GM03348 (cell line): ENCODE measurements at regions not wholly inside any gene's neighbourhood (a gene's known extent, or its start where the extent isn't known, plus 50 kb on each side); places are given as distances from the start of the nearest gene placed in this dataset.
A peak's percentile ranks its signal among the peaks of the same experiment; 100 is the strongest.
"Not testable (repeated sequence)": the region's sequence is repeated elsewhere in the genome, so short reads cannot be mapped to it uniquely, and the experiment has no call there.

Source experiments
- DNase-seq: peaks from one replicate; pipeline ENCODE4 v3.0.0; 2012; ENCODE audit warnings: low spot score

- DNase-seq = no peak
Observed at GRCh38 chr4:149986917-149987316, 91.3 kb upstream of the DCLK2 start.

DNA sequence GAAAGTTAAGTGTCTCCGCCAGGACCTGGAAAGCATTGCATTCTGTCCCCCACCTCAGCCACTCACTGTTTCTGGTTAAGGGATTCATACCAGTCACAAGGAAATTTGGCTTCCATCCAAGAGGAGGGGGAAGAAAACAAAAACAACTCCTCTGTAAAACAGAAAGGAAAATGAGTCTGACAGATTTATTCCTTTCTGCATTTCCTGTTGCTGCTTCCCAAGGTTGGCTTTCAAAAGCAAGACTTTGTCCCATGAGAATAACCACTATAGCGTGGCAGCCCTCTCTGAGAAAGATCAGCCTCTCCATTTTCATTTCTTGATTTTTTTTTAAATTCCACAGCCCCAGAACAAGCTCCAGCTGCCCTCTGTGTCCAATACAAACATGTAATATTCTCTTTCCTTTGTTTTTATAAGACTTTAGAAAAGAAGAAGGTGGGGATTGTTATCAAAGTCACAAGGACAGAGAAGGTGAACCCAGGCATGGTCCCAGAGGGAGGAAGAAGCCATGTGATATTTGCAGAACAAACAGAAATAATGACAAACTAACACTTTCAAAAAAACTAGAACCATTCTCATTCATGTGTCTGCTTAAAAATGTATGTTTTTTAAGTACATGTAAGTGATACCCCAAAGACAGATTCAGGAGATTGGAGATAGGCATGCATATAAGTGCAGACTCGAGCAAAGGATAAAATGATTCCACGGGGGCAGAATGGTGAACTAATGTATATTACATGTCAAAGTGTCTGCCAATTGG is 90.7 kb upstream of the DCLK2 start:
- no peak for DNase-seq

DNA sequence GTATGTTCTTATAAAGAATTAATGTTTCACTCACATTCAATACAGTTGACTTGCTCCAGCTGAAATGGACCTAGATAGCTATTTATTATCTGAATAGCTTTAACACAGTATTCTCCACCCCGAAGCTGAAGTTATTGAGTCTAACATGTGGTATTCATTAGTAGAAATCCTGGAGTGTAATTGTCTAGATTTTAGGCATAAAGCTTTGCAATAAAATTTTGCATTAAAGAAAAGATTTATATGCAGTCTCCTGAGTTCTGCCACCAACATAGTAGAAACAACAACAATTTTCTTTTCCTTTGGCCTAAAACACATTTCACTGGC is 90.2 kb upstream of the DCLK2 start:
- DNase-seq = peak; percentile 18

- DNase-seq = no peak
Observed at GRCh38 chr4:149993030-149993429, 85.2 kb upstream of the DCLK2 start.

DNA sequence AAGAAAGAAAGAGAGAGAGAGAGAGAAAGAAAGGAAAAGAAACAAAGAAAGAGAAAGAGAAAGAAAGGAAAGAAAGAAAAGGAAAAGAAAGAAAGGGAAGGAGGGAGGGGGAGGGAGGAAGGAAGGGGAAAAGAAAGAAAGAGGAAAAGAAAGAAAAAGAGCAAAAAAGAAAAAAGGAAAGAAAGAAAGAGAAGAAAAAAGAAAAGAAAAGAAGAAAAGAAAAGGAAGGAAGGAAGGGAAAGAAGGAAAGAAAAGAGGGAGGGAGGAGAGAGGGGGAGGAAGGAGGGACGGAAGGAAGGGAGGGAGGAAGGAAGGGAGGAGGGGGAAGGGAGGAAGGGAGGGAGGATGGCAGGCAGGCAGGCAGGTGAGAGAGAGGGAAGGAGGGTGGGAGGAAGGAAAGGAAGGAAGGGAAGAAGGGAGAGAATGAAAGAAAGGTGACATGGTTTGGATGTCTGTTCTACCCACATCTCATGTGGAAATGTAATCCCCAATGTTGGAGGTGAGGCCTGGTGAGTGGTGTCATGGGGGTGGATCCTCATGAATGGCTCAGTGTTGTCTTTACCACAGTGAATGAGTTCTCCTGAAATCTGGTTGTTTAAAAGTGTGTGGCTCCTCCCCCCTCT is 83.0 kb upstream of the DCLK2 start:
- DNase-seq = no peak

DNA sequence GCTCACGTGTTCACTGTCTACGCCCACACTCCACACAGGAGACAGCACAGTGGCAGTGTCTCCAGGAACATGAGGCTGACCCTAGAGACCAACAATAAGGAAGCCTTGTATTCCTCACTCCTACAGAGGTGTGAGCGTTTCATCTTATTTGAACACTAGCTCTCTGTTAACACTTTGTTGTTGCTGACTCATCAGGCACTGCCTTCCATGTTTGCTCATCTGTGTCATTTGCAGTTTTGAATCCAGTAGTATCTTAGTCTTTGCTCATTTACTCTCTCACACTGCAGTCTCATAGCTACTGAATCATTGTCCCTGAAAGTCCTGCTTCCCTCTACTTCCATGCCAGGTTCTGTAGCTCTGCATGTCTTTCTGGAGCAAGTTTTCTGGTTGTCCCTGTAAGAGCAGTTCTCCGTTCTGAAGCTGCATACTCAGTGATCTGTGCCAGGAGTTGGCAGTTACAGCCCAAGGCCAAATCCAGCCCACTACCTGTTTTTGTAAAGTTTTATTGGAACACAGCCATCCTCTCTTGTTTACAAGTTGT is 80.3 kb upstream of the DCLK2 start:
- peak; percentile 30 for DNase-seq

DNA sequence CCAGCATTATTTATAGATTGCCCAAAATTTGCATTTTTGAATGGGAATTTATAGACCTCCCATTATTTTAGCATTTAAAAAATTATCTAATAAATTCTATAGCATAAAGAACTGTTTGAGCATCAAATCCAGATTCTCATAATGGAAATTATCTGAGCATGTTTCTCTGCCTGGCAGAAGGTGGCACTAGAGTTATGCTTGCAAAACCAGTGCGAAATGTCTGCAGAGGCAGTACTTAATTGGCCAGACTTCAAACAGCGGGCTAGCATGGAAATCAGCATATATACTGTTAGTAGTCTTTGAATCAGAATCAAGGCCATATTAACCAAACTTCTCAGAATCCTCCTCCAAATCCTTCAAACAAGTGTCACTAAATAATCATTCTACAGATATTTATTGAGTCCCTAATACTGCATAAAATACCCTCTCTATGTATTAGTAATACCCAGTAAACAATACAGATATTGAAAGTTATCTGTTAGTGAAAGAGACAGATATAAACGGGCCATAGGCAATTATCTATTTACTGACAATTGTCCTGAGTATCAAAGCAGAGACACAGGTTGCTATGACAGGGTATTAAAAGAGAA is 78.7 kb upstream of the DCLK2 start:
- DNase-seq = peak; percentile 69

- no peak for DNase-seq
Observed at GRCh38 chr4:150001815-150002214, 76.4 kb upstream of the DCLK2 start.

DNA sequence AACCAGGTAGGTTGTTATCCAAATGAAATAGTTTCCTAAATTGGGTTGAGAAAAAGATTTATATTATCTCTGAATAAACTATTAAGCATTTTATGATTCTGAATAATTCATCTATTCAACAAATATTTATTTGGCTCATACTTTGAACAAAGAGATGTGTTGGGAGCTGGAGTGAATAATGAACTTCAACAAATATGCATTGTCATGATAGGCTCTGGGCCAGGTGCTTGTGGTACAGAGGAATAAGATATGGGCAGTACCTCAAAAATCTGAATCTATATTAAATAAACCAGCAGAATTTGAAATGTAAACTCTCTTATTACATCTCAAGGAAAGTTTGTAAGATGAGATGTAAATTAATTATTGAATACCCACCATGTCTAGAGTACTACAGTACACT is 75.7 kb upstream of the DCLK2 start:
- no peak for DNase-seq

DNA sequence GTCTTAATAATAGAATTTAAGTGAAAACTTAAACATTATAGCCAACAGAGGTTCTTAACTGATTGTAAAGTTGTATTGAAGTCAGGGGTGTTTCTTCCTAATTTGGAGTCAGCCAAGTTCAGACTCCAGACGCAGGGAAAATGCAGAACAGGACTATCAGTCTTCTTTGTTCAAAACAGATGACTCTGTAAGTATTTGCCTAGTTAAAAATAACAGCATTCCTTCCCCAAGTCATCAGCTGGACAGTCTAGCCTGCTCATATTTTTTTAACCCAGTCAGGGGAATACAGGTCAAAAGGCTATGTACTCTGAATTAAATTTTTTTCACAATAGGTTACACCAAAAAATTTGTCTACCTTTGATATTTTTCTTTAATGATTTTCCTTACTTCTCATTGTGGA is 73.8 kb upstream of the DCLK2 start:
- DNase-seq = peak; percentile 54

DNA sequence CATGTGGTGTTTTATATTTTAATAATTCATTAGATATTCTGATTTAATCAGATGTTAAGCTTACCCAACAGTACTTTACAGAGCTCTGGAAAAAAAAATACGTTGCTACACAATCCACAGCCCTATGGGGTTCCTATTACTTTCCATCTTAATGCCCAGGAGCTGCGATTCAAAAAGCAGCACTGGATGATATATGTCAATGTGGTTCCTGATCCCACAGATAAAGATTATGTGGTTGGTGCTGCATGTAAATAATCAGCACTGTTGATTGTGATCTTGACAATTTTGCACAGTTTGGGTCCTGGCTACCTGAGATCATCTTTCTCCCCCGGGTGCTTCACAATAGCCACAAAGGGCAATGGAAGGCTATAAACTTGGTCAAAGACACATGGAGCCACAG is 72.7 kb upstream of the DCLK2 start:
- DNase-seq = no peak

GRCh38 chr4:150006197-150006596 is 72.0 kb upstream of the DCLK2 start:
- peak; percentile 32 for DNase-seq

DNA sequence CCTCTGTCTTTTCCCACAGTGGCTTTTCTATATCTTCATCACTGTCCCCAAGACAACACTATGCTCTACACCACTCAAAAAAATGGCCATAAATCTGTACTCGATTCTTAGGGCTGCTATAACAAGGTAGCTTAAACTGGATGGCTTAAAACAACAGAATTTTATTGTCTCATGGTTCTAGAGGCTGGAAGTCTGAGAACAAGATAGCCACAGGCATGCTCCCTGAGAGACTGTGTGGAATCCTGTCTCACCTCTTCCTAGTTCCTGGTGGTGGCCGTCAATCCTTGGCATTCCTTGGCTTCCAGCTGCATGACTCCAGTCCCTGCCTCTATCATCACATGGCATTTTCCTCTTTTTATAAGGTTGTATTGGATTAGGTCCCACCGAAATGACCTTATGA is 70.7 kb upstream of the DCLK2 start:
- peak; percentile 58 for DNase-seq

DNA sequence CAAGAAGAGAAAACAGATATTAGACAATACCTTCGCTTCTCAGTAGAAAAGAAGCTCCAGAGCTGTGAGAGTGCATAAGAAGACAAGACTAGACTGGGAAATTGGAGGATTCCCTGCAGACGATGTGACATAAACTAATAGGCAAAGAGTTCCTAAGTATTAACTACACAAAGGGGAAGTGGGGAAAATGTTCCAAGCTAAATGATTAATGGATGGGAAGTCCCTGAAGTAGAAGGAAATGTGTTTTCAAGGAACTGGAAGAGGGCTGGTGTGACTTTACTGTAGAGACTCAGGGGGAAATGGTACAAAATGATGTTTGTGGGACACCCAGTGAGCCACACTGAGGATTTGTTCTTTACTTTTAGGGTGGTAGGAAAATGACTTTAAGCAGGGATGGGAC is 69.7 kb upstream of the DCLK2 start:
- no peak for DNase-seq

GRCh38 chr4:150009533-150009932 is 68.7 kb upstream of the DCLK2 start:
- DNase-seq = peak; percentile 15

DNA sequence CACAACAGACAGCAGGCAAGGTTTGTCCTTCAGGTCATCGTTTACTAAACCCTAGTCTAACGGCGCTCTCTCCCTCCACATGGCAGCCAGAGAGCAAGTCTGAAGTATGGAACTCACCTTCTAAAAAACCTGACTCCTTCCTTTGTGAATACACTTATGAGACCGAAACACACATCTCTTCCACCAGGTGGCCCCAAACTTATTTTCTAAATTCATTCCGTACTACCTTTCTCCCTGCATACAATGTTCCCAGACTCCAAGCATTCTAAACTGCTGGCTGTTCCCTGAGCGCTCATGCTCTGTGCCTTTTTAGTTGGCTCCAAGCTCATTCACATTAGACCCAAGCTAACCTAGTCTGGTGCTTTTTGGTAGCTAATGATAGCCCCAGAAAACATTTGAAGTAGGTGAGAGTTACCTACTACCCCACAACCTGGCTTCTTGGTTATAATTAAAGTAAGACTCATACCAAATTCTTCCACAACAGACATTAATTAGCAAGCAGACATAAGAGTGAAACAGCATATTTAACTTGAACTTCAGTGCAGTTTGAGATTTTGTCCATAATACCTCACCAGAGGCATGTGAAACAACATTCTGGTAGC is 67.6 kb upstream of the DCLK2 start:
- DNase-seq = peak; percentile 66

- DNase-seq = no peak
Observed at GRCh38 chr4:150012851-150013360, 65.3 kb upstream of the DCLK2 start.

DNA sequence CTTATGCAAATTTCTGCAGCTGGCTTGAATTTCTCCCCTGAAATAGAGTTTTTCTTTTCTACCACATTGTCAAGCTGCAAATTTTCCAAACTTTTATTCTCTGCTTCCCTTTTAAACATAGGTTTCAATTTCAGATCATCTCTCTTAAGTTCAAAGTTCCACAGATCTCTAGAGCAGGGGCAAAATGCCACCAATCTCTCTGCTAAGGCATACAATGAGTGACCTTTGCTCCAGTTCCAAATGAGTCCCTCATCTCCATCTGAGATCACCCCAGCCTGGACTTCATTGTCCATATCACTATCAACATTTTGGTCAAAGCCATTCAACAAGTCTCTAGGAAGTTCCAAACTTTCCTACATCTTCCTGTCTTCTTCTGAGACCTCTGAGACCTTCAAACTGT is 62.3 kb upstream of the DCLK2 start:
- DNase-seq = not testable (repeated sequence)

GRCh38 chr4:150016621-150017020 is 61.6 kb upstream of the DCLK2 start:
- not testable (repeated sequence) for DNase-seq

GRCh38 chr4:150018257-150018656 is 60.0 kb upstream of the DCLK2 start:
- no peak for DNase-seq

DNA sequence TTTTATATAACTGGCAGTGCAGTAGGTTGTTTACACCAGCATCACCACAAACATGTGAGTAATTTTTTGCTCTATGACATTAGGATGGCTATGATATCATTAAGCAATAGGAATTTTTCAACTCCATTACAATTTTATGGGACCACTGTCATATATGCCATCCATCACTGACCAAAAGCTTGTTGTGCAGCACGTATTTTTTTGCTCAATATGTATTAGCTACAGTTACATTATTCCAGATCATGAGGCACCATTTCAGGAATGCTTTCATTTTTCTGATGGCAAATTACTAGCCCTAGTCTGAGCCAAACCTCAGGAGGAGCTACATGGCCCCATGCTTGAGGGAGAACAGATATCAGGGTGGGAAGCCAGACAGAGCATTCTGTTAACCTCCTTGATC is 56.8 kb upstream of the DCLK2 start:
- DNase-seq = no peak

DNA sequence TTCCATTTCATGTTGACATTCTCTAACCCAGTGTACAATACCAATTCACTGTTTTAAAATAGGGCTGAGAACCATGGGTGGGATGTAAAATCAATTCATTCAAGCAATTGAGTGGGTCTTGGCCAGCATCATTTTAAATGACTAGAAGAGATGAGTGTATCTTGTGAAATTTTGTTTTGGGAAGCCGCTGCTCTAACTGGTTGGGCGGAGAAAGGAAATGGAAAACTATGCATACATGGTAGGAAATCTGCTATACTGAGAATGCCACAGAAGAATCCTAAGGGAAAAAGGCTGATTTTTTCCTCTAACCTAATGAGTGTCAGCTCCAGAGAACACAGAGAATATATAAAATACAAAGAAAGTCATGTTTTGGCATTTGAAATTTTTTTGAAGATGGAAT is 54.8 kb upstream of the DCLK2 start:
- peak; percentile 13 for DNase-seq

- not testable (repeated sequence) for DNase-seq
Observed at GRCh38 chr4:150026987-150027386, 51.3 kb upstream of the DCLK2 start.
